ENCODE measurements at regions not wholly inside any gene's neighbourhood (a gene's known extent, or its start where the extent isn't known, plus 50 kb on each side); places are given as distances from the start of the nearest gene placed in this dataset.

DNA sequence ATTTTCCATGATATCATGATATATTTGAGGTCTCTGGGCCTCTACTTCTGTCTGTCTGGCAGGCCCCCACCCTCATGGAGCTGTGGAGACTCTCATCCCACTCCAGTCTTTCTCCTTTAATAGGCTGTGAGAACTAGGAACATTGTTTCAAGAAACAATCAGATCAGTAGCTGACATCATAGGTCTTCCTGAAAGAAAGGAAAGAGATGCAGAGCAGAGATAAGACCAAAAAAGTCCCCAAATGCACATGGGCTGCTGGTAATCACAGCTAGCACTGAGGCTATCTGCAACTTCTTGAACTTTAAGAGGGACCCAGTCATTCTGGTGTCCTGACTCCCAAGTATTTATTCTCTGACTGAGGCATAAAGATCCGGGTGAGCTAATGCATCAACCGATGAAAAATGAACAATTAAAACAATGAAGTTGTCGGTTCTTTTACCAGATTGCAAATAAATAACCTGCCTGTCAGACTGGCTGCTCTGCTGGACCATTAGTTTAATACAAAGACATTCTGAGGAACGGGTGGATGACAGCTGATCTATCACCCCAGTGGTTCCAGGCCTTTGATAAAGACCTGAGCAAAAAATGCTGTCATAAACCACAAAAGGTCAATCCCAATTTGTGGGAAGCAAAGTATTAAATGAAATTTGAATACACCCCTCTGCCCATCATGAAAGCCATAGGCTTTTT, 780.8 kb upstream of the GOLIM4 start (continued):
- TF ChIP-seq PBX3 (IDR thresholded peaks at IDR 0.05) (no peak), SIN3A (IDR thresholded peaks at IDR 0.05; ENCODE audit: borderline replicate concordance, low read depth, low read length) (no peak), ELF1 (IDR thresholded peaks at IDR 0.05) (no peak), REST (IDR thresholded peaks at IDR 0.05; ENCODE audit: low read depth, low read length) (no peak)

DNA sequence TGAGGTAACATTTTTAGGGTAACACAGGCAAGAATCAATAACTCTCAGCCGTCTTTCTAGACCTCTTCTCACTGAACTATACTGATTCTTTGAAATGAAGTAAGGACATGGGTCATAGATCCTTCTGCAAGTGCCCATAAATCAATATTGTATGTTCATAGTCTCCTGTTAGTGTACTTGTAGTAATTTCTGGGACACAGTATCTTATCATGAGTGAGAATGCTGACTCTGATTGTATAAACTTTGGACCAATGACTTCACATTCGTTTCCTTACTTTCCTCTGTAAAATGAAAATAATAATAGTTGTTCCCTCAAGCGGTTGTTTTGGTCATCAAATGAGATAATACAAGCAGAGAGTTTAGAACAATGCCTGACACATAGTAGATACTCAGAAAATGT, 777.1 kb upstream of the GOLIM4 start:
- no peaks in the 10 kb centered on the region for H3K79me2 ChIP-seq (ENCODE audit: insufficient read depth)
- no peak overlapping the region for H3K27ac ChIP-seq (ENCODE audit: low read depth in 2 of 2, low read length in 1 of 2)
- DNase-seq, result no peak
- H3K27me3 ChIP-seq (ENCODE audit: insufficient read depth), result no peaks in the 10 kb centered on the region; the same call in 1 of the 2 replicates
- H2AFZ ChIP-seq (ENCODE audit: low read depth), result no peak overlapping the region
- ChIA-PET CTCF (interaction anchor here (0.8 kb wide), 1 partner anchor 25 kb away, joined by 3 read pairs; no protein-coding TSS in a partner anchor), POLR2A (no interaction called here)
- H3K4me1 ChIP-seq (ENCODE audit: control insufficient read depth in 1 of 2, insufficient read depth in 2 of 2, low read depth in 1 of 2, low read length in 1 of 2), result no peaks in the 10 kb centered on the region
- no peaks in the 10 kb centered on the region for H3K9me2 ChIP-seq
- 28% methylated on average over 3 of the region's 3 CpGs for WGBS (ENCODE audit: low lambda C conversion rate)
- H4K20me1 ChIP-seq (ENCODE audit: insufficient read depth), result no peaks in the 10 kb centered on the region
- H3K9me3 ChIP-seq, result no peaks in the 10 kb centered on the region
- no peak overlapping the region for H3K4me2 ChIP-seq
- no peak overlapping the region for H3K9ac ChIP-seq
- H3K36me3 ChIP-seq (replicated peaks in 1 of 2; ENCODE audit: control insufficient read depth in 1 of 2, insufficient read depth in 2 of 2, low read length in 1 of 2), result no peaks in the 10 kb centered on the region
- TF ChIP-seq JUND (IDR thresholded peaks at IDR 0.05), result no peak
- TF ChIP-seq USF2 (IDR thresholded peaks at IDR 0.05; ENCODE audit: borderline replicate concordance, low read depth, low read length), result no peak
- TF ChIP-seq MXI1 (IDR thresholded peaks at IDR 0.05; ENCODE audit: low read depth, low read length), result no peak
- no peak overlapping the region for H3K4me3 ChIP-seq (ENCODE audit: low read depth in 2 of 2, low read length in 1 of 2)
- no peaks in the 10 kb centered on the region for H3F3A ChIP-seq (replicated peaks; ENCODE audit: insufficient read depth)

- CTCF ChIA-PET, result interaction anchor here (1.0 to 2.4 kb wide), 3 partner anchors 9 to 798 kb away, joined by 3 to 9 read pairs (median 7); no protein-coding TSS in a partner anchor
These were observed 775.2 kb upstream of the GOLIM4 start for GRCh38 chr3:168870892-168871291.

More at GRCh38 chr3:168870892-168871291, 775.2 kb upstream of the GOLIM4 start:
- no peak overlapping the region for H3K27ac ChIP-seq (ENCODE audit: low read depth in 2 of 2, low read length in 1 of 2)
- no peak overlapping the region for H2AFZ ChIP-seq (ENCODE audit: low read depth)
- no peaks in the 10 kb centered on the region for H3K79me2 ChIP-seq (ENCODE audit: insufficient read depth)
- no peaks in the 10 kb centered on the region; the same call in 1 of the 2 replicates for H3K27me3 ChIP-seq (ENCODE audit: insufficient read depth)
- WGBS (ENCODE audit: low lambda C conversion rate), result 69% methylated on average over 2 of the region's 2 CpGs
- H3K9me3 ChIP-seq, result no peaks in the 10 kb centered on the region
- no peak overlapping the region for H3K4me3 ChIP-seq (ENCODE audit: low read depth in 2 of 2, low read length in 1 of 2)
- no peak overlapping the region for H3K9ac ChIP-seq
- H3K4me2 ChIP-seq, result no peak overlapping the region
- DNase-seq, result no peak
- no peaks in the 10 kb centered on the region for H3K4me1 ChIP-seq (ENCODE audit: control insufficient read depth in 1 of 2, insufficient read depth in 2 of 2, low read depth in 1 of 2, low read length in 1 of 2)
- no peaks in the 10 kb centered on the region for H4K20me1 ChIP-seq (ENCODE audit: insufficient read depth)
- no peak for TF ChIP-seq TCF12 (IDR thresholded peaks at IDR 0.05)
- no peaks in the 10 kb centered on the region for H3K36me3 ChIP-seq (replicated peaks in 1 of 2; ENCODE audit: control insufficient read depth in 1 of 2, insufficient read depth in 2 of 2, low read length in 1 of 2)
- no peaks in the 10 kb centered on the region for H3F3A ChIP-seq (replicated peaks; ENCODE audit: insufficient read depth)
- H3K9me2 ChIP-seq, result no peaks in the 10 kb centered on the region
- POLR2A ChIA-PET, result no interaction called here

Data from SK-N-SH (cell line).